Tibial nerve (tissue), 4 donors: ENCODE measurements at regions not wholly inside any gene's neighbourhood (a gene's known extent, or its start where the extent isn't known, plus 50 kb on each side); places are given as distances from the start of the nearest gene placed in this dataset.

Experiments
- DNase-seq, 2 donors: peaks; one replicate each; pipeline ENCODE4 v3.0.0-alpha.2; 2019; ENCODE audit warnings: low spot score in 2 of 2
- H3K27ac ChIP-seq, 4 donors: fragments of 200-600 bp; sonication (generic) in 3 of 4; one replicate each; pipeline ENCODE4 v1.5.1; 2017 to 2019; ENCODE audit warnings: mild to moderate bottlenecking in 1 of 4
- H3K27me3 ChIP-seq, 2 donors: fragments of 200-600 bp; sonication (generic) in 1 of 2; one replicate each; pipeline versions ENCODE4 v1.5.1 to v1.6.0; 2017 to 2019
- H3K36me3 ChIP-seq, 3 donors: fragments of 200-600 bp; sonication (generic); one replicate each; pipeline ENCODE4 v1.5.1; 2018 to 2019
- H3K4me1 ChIP-seq, 4 donors: fragments of 200-600 bp; sonication (generic) in 3 of 4; one replicate each; pipeline ENCODE4 v1.5.1; 2017 to 2019
- H3K4me3 ChIP-seq, 4 donors: fragments of 200-600 bp; sonication (generic) in 3 of 4; one replicate each; pipeline ENCODE4 v1.5.1; 2017 to 2019; ENCODE audit warnings: mild to moderate bottlenecking in 1 of 4, moderate library complexity in 1 of 4
- H3K9me3 ChIP-seq, 4 donors: fragments of 200-600 bp; sonication (generic) in 3 of 4; one replicate each; pipeline ENCODE4 v1.5.1; 2017 to 2019
- CTCF ChIP-seq, 5 experiments: fragments of 200-600 bp in 3 of 5; fragments of 450-650 bp in 2 of 5; sonication (generic) in 3 of 5; IDR thresholded peaks; one replicate each; pipeline ENCODE4 v1.5.1; 2016 to 2019; ENCODE audit warnings: antibody characterized with exemption in 5 of 5, mild to moderate bottlenecking in 3 of 5, moderate library complexity in 2 of 5
- EP300 ChIP-seq, 2 donors: sonication (generic); formaldehyde crosslinking; IDR thresholded peaks; one replicate each; pipeline ENCODE4 v1.6.1; 2017; ENCODE audit warnings: antibody characterized with exemption in 2 of 2, mild to moderate bottlenecking in 1 of 2
- POLR2A ChIP-seq, 2 donors: fragments of 450-650 bp; IDR thresholded peaks; one replicate each; pipeline ENCODE4 v1.6.1; 2017; ENCODE audit warnings: antibody characterized with exemption in 2 of 2, mild to moderate bottlenecking in 2 of 2, moderate library complexity in 2 of 2
- WGBS, 2 donors: methylation state at CpG; one replicate each; pipeline ENCODE4 v1.1.5; 2018; 5-methylcytosine and 5-hydroxymethylcytosine counted together

DNA sequence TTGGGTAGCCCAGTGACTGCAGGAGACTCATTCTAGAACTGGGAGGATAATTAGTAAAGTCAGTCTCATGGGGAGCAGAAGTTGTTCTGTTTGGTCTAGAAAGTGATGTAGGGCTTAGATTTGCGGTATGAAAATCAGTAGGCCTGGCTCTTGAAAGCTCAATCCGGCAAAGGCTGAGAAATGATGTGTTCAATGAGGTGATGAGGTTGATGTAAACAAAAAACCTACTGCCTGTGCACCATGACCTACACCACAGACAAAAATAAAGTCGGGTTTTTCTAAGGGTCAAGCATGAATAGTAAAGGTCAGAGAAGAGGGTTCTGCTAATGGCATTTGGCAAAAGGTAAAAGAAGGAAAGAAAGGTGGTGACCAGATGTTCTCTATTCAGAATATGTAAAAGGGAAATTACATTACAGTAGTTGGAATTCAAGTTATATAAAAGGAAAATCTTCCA lies 80.8 kb upstream of the COL5A2 start:
- TF ChIP-seq POLR2A (IDR thresholded peaks at IDR 0.05) (no peak), EP300 (IDR thresholded peaks at IDR 0.05) (no peak), CTCF (IDR thresholded peaks at IDR 0.05) (no peak)
- 59 to 65% methylated on average over 3 of the region's 3 CpGs for WGBS, 2 donors
- Histone ChIP-seq H3K9me3 (no peaks in the 10 kb centered on the region), H3K4me1 (peaks cover 0 to 5% (median 0%) of the 10 kb centered on the region in 4 donors), H3K27me3 (no peaks in the 10 kb centered on the region), H3K36me3 (no peaks in the 10 kb centered on the region), H3K4me3 (no peak overlapping the region), H3K27ac (no peak overlapping the region)
- DNase-seq, result no peak

GRCh38 chr2:189261431-189261841 lies 81.9 kb upstream of the COL5A2 start:
- WGBS, 2 donors, result 7 to 22% methylated on average over 2 of the region's 2 CpGs
- Histone ChIP-seq H3K27me3 (no peaks in the 10 kb centered on the region), H3K27ac (no peak overlapping the region), H3K4me3 (no peak overlapping the region), H3K4me1 (peaks cover 0 to 5% (median 0%) of the 10 kb centered on the region in 4 donors), H3K9me3 (peaks cover 0 to 4% (median 1%) of the 10 kb centered on the region in 4 donors), H3K36me3 (no peaks in the 10 kb centered on the region)
- TF ChIP-seq EP300 (IDR thresholded peaks at IDR 0.05), result no peak
- no peak for TF ChIP-seq CTCF (IDR thresholded peaks at IDR 0.05)
- TF ChIP-seq POLR2A (IDR thresholded peaks at IDR 0.05), result no peak
- no peak for DNase-seq

DNA sequence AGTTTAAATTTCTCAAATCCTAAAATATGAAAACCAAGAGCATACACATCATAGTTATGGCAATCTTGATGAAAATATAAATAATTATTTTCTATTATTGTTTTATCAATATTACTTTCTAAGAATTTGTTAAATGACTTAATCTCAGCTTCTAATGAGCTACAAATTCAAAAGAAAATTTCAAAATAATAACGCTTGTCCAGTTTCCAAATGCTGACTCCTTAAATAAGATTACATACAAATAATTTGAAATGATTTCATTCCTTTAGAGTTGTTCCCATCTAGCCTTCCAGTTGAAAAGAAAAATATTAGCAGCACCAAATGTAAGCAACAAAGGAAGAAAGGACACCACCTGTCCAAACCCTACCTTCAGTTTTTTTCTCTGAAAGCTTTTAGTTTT lies 82.4 kb upstream of the COL5A2 start:
- no peak overlapping the region for H3K4me3 ChIP-seq
- H3K27ac ChIP-seq, result no peak overlapping the region
- TF ChIP-seq EP300 (IDR thresholded peaks at IDR 0.05), result no peak
- TF ChIP-seq POLR2A (IDR thresholded peaks at IDR 0.05), result no peak
- TF ChIP-seq CTCF (IDR thresholded peaks at IDR 0.05), result no peak
- H3K9me3 ChIP-seq, result peaks cover 0 to 4% (median 1%) of the 10 kb centered on the region in 4 donors
- H3K27me3 ChIP-seq, result no peaks in the 10 kb centered on the region
- no peaks in the 10 kb centered on the region for H3K36me3 ChIP-seq
- 82 to 87% methylated on average over 1 of the region's 1 CpG for WGBS, 2 donors
- peaks cover 0 to 5% (median 0%) of the 10 kb centered on the region in 4 donors for H3K4me1 ChIP-seq
- no peak for DNase-seq

GRCh38 chr2:189265696-189266320 lies 86.2 kb upstream of the COL5A2 start:
- 92 to 94% methylated on average over 3 of the region's 3 CpGs for WGBS, 2 donors
- no peaks in the 10 kb centered on the region for H3K27me3 ChIP-seq
- TF ChIP-seq POLR2A (IDR thresholded peaks at IDR 0.05) (no peak), CTCF (IDR thresholded peaks at IDR 0.05) (no peak), EP300 (IDR thresholded peaks at IDR 0.05) (no peak)

DNA sequence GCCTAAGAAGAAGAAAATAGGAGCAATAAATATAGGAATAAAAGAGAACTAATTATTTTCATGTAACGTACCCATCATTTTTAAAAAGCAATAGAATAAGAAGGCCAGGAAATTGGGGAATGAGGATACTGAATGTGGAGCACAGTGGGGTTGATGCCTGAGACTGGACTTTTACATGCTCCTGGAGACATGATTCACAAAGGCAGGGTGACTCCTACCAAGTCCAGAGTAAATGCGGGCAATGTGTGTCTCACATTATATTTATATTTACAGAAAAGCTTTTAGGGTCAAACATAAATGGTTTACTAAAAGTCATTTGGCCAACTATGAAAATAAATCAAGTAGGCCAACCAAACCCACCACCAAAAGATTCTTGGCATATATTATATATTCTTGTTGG lies 87.9 kb upstream of the COL5A2 start:
- TF ChIP-seq POLR2A (IDR thresholded peaks at IDR 0.05), result no peak
- no peak for TF ChIP-seq CTCF (IDR thresholded peaks at IDR 0.05)
- no peak for TF ChIP-seq EP300 (IDR thresholded peaks at IDR 0.05)
- no peaks in the 10 kb centered on the region for H3K36me3 ChIP-seq
- 49 to 52% methylated on average over 2 of the region's 2 CpGs for WGBS, 2 donors
- peaks cover 0 to 4% (median 1%) of the 10 kb centered on the region in 4 donors for H3K9me3 ChIP-seq
- no peak overlapping the region for H3K4me3 ChIP-seq
- H3K4me1 ChIP-seq, result peaks cover 0 to 3% (median 0%) of the 10 kb centered on the region in 4 donors
- peak overlapping the region in 1 of 4 donors; percentile 41 for H3K27ac ChIP-seq
- DNase-seq, result no peak
- no peaks in the 10 kb centered on the region for H3K27me3 ChIP-seq

More at GRCh38 chr2:189265696-189266320, 86.2 kb upstream of the COL5A2 start:
- Histone ChIP-seq H3K36me3 (no peaks in the 10 kb centered on the region), H3K9me3 (peaks cover 0 to 4% (median 1%) of the 10 kb centered on the region in 4 donors), H3K27ac (no peak overlapping the region), H3K4me3 (no peak overlapping the region), H3K4me1 (peaks cover 0 to 5% (median 1%) of the 10 kb centered on the region in 4 donors)
- no peak for DNase-seq
